Naive B cell (primary cell): ENCODE measurements at regions not wholly inside any gene's neighbourhood (a gene's known extent, or its start where the extent isn't known, plus 50 kb on each side); places are given as distances from the start of the nearest gene placed in this dataset.

Source experiments
- ATAC-seq, 2 donors: fragments of 150-1000 bp; cut with Tn5 transposase; 2 replicates each; pipeline ENCODE4 v1.10.0; 2021; ENCODE audit warnings: low read depth in 2 of 2, mild to moderate bottlenecking in 2 of 2, moderate library complexity in 2 of 2
- DNase-seq: peaks from one replicate; pipeline ENCODE4 v3.0.0; 2022
- H3K27ac Mint-ChIP-seq, 6 donors: one replicate each; pipeline ENCODE4 v1.8.0; 2020 to 2022; ENCODE audit warnings: mild to moderate bottlenecking in 6 of 6, mixed read lengths in 6 of 6, moderate library complexity in 5 of 6, inconsistent platforms in 2 of 6
- H3K27me3 Mint-ChIP-seq, 3 donors: one replicate each; pipeline ENCODE4 v1.8.0; 2021 to 2022; ENCODE audit warnings: mixed read lengths in 3 of 3, mild to moderate bottlenecking in 1 of 3
- H3K36me3 Mint-ChIP-seq, 2 donors: one replicate each; pipeline ENCODE4 v1.8.0; 2020 to 2022; ENCODE audit warnings: mixed read lengths in 2 of 2, inconsistent platforms in 1 of 2, mild to moderate bottlenecking in 1 of 2
- H3K4me1 Mint-ChIP-seq, 3 donors: one replicate each; pipeline ENCODE4 v1.8.0; 2020 to 2022; ENCODE audit warnings: mixed read lengths in 3 of 3, inconsistent platforms in 1 of 3, mild to moderate bottlenecking in 1 of 3, moderate library complexity in 1 of 3
- H3K4me3 Mint-ChIP-seq, 8 donors: one replicate each; pipeline ENCODE4 v1.8.0; 2020 to 2022; ENCODE audit warnings: mild to moderate bottlenecking in 8 of 8, mixed read lengths in 8 of 8, moderate library complexity in 8 of 8, inconsistent platforms in 2 of 8
- H3K9me3 Mint-ChIP-seq, 7 donors: one replicate each; pipeline ENCODE4 v1.8.0; 2020 to 2022; ENCODE audit warnings: mixed read lengths in 7 of 7, mild to moderate bottlenecking in 5 of 7, inconsistent platforms in 2 of 7, moderate library complexity in 1 of 7

GRCh38 chr12:90017316-90017715, 308.7 kb upstream of the ATP2B1 start:
- Mint-ChIP-seq H3K36me3 (no peaks in the 10 kb centered on the region), H3K27ac (no peak overlapping the region), H3K4me3 (no peak overlapping the region), H3K27me3 (no peaks in the 10 kb centered on the region), H3K4me1 (peaks cover 7 to 11% (median 10%) of the 10 kb centered on the region in 3 donors), H3K9me3 (no peaks in the 10 kb centered on the region)
- ATAC-seq (no peak), DNase-seq (no peak)

GRCh38 chr12:90015228-90015627, 306.6 kb upstream of the ATP2B1 start:
- Mint-ChIP-seq H3K36me3 (no peaks in the 10 kb centered on the region), H3K27ac (peak overlapping the region in 1 of 6 donors; percentile 7)

GRCh38 chr12:90013409-90013808, 304.8 kb upstream of the ATP2B1 start:
- no peaks in the 10 kb centered on the region for H3K9me3 Mint-ChIP-seq
- H3K36me3 Mint-ChIP-seq: no peaks in the 10 kb centered on the region
- peaks cover 7 to 11% (median 10%) of the 10 kb centered on the region in 3 donors for H3K4me1 Mint-ChIP-seq
- H3K4me3 Mint-ChIP-seq: no peak overlapping the region
- H3K27me3 Mint-ChIP-seq: no peaks in the 10 kb centered on the region
- peak overlapping the region in 3 of 6 donors; percentile 7 to 84 (median 72) for H3K27ac Mint-ChIP-seq
- DNase-seq (peak; percentile 35), ATAC-seq (peak; percentile 94 to 96)

More at GRCh38 chr12:90015228-90015627, 306.6 kb upstream of the ATP2B1 start:
- ATAC-seq (no peak), DNase-seq (no peak)
- peaks cover 7 to 11% (median 10%) of the 10 kb centered on the region in 3 donors for H3K4me1 Mint-ChIP-seq
- H3K27me3 Mint-ChIP-seq: no peaks in the 10 kb centered on the region
- H3K4me3 Mint-ChIP-seq: no peak overlapping the region
- H3K9me3 Mint-ChIP-seq: no peaks in the 10 kb centered on the region

- Mint-ChIP-seq H3K4me1 (peaks cover 7 to 11% (median 10%) of the 10 kb centered on the region in 3 donors), H3K27me3 (no peaks in the 10 kb centered on the region), H3K9me3 (peaks cover 0 to 2% (median 0%) of the 10 kb centered on the region in 7 donors), H3K36me3 (no peaks in the 10 kb centered on the region), H3K27ac (no peak overlapping the region), H3K4me3 (no peak overlapping the region)
- DNase-seq: no peak
- no peak for ATAC-seq
Measured at GRCh38 chr12:90010089-90010488, 301.5 kb upstream of the ATP2B1 start.

GRCh38 chr12:90008277-90008676, 299.6 kb upstream of the ATP2B1 start:
- DNase-seq (no peak), ATAC-seq (no peak)
- Mint-ChIP-seq H3K4me3 (no peak overlapping the region), H3K27ac (no peak overlapping the region), H3K9me3 (peaks cover 0 to 8% (median 5%) of the 10 kb centered on the region in 7 donors), H3K4me1 (peaks cover 9 to 14% (median 11%) of the 10 kb centered on the region in 3 donors), H3K36me3 (no peaks in the 10 kb centered on the region), H3K27me3 (no peaks in the 10 kb centered on the region)

DNA sequence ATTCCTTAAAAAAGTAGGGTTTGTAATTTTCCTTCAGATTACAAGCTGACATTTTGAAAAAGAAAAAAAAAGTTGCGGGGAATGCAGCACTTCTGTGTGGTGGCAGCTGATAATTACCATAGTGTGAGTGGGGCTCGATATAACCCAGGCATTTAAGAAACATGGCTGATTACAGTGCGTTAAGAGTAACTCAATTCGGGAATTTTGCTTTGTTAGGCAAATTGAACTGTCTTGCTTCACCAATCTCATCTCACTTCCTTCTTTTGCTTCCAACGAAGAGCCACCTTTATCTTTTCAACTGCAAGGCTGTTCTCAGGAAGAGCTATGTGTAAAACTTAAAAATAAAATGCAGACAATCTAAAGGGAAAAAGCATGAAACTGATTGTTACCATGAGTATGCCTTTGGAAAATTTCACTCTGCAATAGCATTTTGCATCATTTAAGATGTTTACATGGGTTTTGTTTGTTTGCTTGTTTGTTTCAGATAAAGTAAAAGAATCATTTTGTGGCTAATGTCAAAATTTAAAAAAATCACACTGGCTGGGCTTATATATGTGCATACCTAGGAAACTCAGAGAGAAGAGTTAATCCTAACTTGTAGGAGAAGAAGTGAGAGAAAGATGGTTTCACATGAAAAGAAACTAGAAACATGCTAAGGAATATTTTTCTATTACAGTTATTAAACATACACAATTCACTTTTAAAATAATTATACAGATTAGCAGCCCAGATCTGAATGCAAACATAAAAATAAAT, 295.9 kb upstream of the ATP2B1 start:
- Mint-ChIP-seq H3K36me3 (no peaks in the 10 kb centered on the region), H3K4me1 (peaks cover 6 to 10% (median 6%) of the 10 kb centered on the region in 3 donors), H3K9me3 (peaks cover 0 to 8% (median 5%) of the 10 kb centered on the region in 7 donors), H3K4me3 (peak overlapping the region in 1 of 8 donors; percentile 47), H3K27ac (peak overlapping the region in 1 of 6 donors; percentile 20), H3K27me3 (no peaks in the 10 kb centered on the region)
- peak; percentile 52 to 56 for ATAC-seq
- DNase-seq: peak; percentile 11

- no peak for DNase-seq
- Mint-ChIP-seq H3K4me1 (peaks cover 6 to 10% (median 6%) of the 10 kb centered on the region in 3 donors), H3K9me3 (peaks cover 0 to 8% (median 5%) of the 10 kb centered on the region in 7 donors), H3K27me3 (no peaks in the 10 kb centered on the region), H3K27ac (no peak overlapping the region), H3K36me3 (peaks cover 0 to 5% of the 10 kb centered on the region in 2 donors), H3K4me3 (no peak overlapping the region)
- no peak for ATAC-seq
Measured at GRCh38 chr12:90003688-90004087, 295.1 kb upstream of the ATP2B1 start.

DNA sequence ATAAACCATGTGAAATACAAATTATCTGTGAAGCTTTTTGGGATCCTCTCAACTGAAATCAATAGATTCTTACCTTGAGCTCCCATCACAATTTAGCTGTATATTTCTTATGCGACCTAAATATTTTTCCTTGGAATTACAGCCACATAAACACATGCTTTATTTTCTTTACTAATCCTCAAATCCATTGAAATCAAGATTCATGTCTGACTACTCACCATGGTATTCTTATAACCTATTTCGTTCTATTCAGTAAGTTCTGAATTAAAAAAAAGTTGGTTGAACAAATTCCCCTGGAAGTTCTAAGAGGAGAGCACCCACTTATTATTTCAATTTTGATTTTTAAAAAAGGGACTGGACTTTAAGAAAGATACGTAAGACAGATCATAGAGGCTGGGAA, 292.1 kb upstream of the ATP2B1 start:
- peaks cover 0 to 8% (median 5%) of the 10 kb centered on the region in 7 donors for H3K9me3 Mint-ChIP-seq
- DNase-seq (no peak), ATAC-seq (no peak)
- H3K4me3 Mint-ChIP-seq: no peak overlapping the region
- no peaks in the 10 kb centered on the region for H3K27me3 Mint-ChIP-seq
- H3K27ac Mint-ChIP-seq: peak overlapping the region in 1 of 6 donors; percentile 12
- H3K36me3 Mint-ChIP-seq: peaks cover 0 to 6% of the 10 kb centered on the region in 2 donors
- peaks cover 6 to 10% (median 6%) of the 10 kb centered on the region in 3 donors for H3K4me1 Mint-ChIP-seq

DNA sequence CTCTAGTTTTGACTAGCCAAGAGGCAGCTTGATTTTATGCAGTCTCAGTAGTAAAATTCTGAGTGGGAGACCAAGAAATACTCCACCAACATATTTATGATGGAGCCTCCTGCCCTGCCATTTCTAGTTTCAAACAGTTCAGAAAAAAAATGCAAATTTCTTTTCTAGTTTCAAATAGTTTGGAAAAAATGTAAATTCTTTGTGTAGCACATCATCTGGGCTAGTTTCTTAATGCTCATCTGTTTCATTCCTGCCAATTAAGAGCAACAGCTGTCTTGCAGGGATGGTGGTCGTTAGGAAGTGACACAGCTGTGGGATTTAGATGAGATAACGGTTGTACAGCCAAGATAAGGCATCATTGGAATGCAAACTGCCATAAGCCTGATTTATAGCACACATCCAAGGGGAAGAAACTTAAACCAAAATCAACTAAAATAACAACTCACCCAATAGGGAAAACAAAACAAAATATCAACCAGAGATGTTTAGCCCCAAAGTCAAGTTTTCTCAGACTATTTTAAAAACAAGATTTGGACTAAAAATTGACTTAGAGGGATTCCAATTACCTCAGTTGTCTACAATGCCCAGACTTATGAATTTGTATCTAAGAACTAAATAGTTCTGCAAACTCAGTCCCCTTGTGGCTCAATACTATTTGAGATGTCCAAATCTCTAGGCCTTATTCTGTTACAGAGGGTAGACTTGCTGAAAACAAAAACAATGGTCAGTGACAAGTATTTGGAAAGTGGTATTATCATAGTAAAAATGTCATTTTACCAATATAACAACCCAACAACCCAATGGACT, 291.3 kb upstream of the ATP2B1 start:
- Mint-ChIP-seq H3K9me3 (peaks cover 0 to 8% (median 5%) of the 10 kb centered on the region in 7 donors), H3K4me3 (no peak overlapping the region), H3K27me3 (no peaks in the 10 kb centered on the region), H3K27ac (no peak overlapping the region), H3K4me1 (peaks cover 6 to 10% (median 6%) of the 10 kb centered on the region in 3 donors), H3K36me3 (peaks cover 0 to 6% of the 10 kb centered on the region in 2 donors)
- ATAC-seq (no peak), DNase-seq (no peak)

- ATAC-seq: no peak
- DNase-seq: no peak
- no peak overlapping the region for H3K4me3 Mint-ChIP-seq
- no peaks in the 10 kb centered on the region for H3K9me3 Mint-ChIP-seq
- peaks cover 0 to 6% of the 10 kb centered on the region in 2 donors for H3K36me3 Mint-ChIP-seq
- no peak overlapping the region for H3K27ac Mint-ChIP-seq
- peaks cover 19 to 23% (median 20%) of the 10 kb centered on the region in 3 donors for H3K4me1 Mint-ChIP-seq
- H3K27me3 Mint-ChIP-seq: no peaks in the 10 kb centered on the region
Measured at GRCh38 chr12:89995870-89996269, 287.2 kb upstream of the ATP2B1 start.

DNA sequence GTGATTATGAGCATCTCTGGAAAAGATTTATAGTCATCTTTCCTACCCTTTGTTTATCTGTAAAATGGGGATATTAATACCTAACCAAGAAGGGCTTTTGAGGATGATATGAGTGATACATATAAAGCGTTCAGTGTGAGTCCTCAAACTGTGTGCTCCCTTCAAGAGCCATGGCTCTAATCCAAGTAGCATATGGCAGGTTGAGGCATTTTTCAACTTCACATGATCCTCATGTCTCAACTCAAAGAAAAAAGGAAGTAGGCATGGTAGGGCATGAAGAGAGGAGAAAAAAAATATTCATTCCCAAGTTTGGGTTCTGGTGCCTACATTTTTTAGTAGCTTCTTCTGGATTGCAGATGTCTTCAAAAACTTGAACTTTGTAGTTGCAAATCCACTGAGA, 286.3 kb upstream of the ATP2B1 start:
- H3K27ac Mint-ChIP-seq: no peak overlapping the region
- ATAC-seq (no peak), DNase-seq (no peak)
- peaks cover 20 to 23% (median 20%) of the 10 kb centered on the region in 3 donors for H3K4me1 Mint-ChIP-seq
- peaks cover 0 to 2% (median 0%) of the 10 kb centered on the region in 7 donors for H3K9me3 Mint-ChIP-seq
- no peak overlapping the region for H3K4me3 Mint-ChIP-seq
- no peaks in the 10 kb centered on the region for H3K27me3 Mint-ChIP-seq
- peaks cover 0 to 6% of the 10 kb centered on the region in 2 donors for H3K36me3 Mint-ChIP-seq

DNA sequence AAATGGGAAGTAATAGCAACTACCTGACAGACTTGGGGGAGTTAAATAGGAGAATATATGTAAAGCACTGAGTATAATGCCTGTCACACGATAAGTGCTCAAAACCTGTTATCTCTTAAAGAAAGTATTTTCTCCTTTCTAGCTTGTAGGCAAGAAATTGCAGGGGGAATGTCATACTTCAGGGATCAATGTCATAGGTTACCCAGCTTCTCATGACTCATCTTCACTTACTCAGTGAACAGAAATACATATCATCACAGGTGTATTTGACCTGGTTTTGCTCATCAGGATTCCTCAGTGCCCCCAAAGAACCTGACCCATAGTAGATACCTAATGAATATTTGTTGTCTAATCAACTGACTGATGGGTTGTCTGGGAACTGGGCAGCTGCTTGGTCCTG, 285.0 kb upstream of the ATP2B1 start:
- no peak overlapping the region for H3K27ac Mint-ChIP-seq
- H3K4me1 Mint-ChIP-seq: peaks cover 20 to 23% (median 20%) of the 10 kb centered on the region in 3 donors
- ATAC-seq (no peak), DNase-seq (no peak)
- H3K27me3 Mint-ChIP-seq: no peaks in the 10 kb centered on the region
- H3K4me3 Mint-ChIP-seq: peak overlapping the region in 2 of 8 donors; percentile 38 to 44
- H3K9me3 Mint-ChIP-seq: peaks cover 0 to 2% (median 0%) of the 10 kb centered on the region in 7 donors
- H3K36me3 Mint-ChIP-seq: peaks cover 0 to under 1% of the 10 kb centered on the region in 2 donors

- Mint-ChIP-seq H3K9me3 (peaks cover 0 to 2% (median 0%) of the 10 kb centered on the region in 7 donors), H3K27ac (peak overlapping the region in 3 of 6 donors; percentile 29 to 51 (median 35)), H3K4me3 (peak overlapping the region in 2 of 8 donors; percentile 36 to 48), H3K36me3 (no peaks in the 10 kb centered on the region), H3K4me1 (peaks cover 20 to 23% (median 20%) of the 10 kb centered on the region in 3 donors), H3K27me3 (no peaks in the 10 kb centered on the region)
- ATAC-seq: no peak
- no peak for DNase-seq
Measured at GRCh38 chr12:89992668-89993451, 284.2 kb upstream of the ATP2B1 start.
